HL-60/S4 treated with phorbol 12-myristate 13-acetate at 8.2 ng/mL for 4 days and 3 days (cell line): ENCODE measurements at regions not wholly inside any gene's neighbourhood (a gene's known extent, or its start where the extent isn't known, plus 50 kb on each side); places are given as distances from the start of the nearest gene placed in this dataset.

Source experiments
- in situ Hi-C: fragments of 300-500 bp; cut with MboI; formaldehyde crosslinking; loops from 2 replicates; pipeline ENCODE4 v1.15.0; 2022; ENCODE audit warnings: low sequenced_read_pairs

GRCh38 chr10:46227571-46227935, 59.2 kb upstream of the ANTXRL start:
- in situ Hi-C loops, result no loop called here

DNA sequence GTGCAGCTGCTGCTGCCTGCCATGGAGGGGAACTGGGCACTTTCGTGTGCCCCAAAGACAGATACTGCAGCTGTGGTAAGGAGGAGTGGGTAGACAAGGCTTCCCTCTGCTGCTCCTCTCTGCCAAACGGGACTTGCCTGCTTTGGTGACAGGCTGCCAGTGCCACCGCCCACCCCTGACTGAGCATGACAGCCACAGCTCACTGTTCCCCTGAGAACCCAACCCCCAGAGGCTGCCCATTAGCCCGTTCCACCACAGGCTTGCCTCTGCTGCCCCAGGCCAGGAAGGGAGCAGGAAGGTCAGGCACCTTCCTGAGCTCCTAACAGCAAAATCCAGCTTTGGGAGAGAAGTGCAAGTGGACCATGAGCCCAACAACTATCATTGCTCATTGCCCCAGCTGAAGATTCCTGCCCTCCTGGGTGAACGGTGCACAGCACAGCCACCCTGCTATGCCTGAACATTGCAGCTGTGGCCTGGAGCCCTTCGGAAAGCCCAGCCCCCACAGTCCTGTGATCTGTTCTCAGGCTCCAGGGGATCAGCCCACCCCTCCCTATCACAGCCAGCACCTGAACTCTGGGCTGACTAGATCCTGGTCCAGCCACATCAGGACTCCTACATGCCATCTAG, 58.7 kb upstream of the ANTXRL start:
- in situ Hi-C loops, result no loop called here

DNA sequence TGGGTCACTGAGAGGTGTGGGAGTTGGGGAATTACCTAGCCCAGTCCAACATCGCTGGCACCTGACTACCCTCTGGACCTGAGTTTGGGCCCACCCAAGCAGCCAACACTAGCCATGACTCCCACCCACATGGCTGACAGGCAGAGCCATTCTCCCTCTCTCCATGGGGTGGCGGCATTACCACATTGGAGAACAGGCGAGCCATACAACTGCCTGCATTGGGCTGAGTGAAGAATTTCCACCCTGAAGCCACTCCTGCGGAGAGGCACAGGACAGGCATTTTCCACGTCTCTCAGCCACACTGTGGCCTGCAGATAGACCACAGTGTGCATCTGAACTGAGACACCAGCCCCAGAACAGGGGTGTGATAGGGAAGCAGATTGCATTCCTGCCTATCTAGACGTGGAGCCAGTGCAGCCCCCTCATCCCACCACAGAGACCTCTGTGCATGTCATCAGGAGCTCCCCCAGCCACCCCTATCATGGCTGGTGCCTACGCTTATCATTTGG, 58.2 kb upstream of the ANTXRL start:
- in situ Hi-C loops, result no loop called here

GRCh38 chr10:46229144-46229563, 57.6 kb upstream of the ANTXRL start:
- in situ Hi-C loops, result no loop called here

DNA sequence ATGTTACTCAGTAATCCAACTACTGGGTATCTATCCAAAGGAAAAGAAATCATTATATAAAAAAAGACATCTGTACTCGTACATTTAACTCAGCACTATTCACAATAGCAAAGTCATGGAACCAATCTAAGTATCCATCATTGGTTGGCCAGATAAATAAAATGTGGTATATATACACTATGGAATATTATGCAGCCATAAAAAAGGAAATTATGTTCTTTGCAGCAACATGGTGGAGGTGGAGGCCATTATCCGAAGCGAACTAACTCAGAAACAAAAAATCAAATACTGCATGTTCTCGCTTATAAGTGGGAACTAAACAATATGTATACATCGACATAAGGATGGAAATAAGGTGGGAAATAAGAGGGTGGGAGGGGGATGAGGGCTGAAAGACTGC, 56.2 kb upstream of the ANTXRL start:
- in situ Hi-C loops, result no loop called here

DNA sequence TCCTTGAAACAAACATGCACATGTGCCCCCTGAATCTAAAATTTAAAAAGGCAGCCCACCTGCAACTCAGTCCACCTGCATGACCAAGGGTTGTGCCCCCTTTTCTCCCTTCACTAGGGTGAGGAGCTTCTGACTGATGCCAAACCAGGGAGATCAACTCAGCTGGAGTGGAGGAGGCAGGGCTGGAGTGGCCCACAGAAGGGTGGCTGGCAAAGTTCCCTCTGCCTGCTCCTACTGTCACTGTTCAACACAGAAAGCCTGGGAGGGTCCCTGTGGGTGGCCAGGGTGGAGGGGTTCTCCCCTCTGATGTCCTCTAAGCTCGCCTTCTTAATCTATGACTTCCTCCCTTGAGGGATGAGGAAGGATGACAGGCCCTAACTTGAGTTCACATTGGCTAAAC, 55.7 kb upstream of the ANTXRL start:
- in situ Hi-C loops, result no loop called here

GRCh38 chr10:46232084-46232483, 54.7 kb upstream of the ANTXRL start:
- in situ Hi-C loops, result no loop called here

- in situ Hi-C loops, result no loop called here
Observed at GRCh38 chr10:46232666-46233065, 54.1 kb upstream of the ANTXRL start.

- in situ Hi-C loops, result no loop called here
Observed at GRCh38 chr10:46233181-46233580, 53.6 kb upstream of the ANTXRL start.

DNA sequence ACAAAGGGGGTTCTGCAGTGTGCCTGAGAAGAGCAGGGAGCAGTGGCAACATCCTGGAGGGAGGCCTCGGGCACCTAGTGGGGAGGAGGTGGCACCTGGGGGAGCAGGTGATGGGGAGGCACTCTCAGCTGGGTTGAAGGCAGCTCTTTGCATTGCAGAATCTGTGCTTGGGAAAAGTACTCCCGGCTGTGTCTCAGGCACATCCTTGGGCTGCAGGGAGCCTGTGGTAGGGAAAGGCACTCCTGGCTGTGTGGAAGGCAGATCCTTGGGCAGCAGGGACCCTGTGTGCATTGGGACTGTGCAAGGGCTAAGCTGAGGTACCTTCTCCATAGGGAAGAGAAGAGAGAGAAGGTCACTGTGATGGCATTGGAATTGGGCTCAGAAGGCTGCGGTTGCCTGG, 52.8 kb upstream of the ANTXRL start:
- in situ Hi-C loops, result no loop called here

- in situ Hi-C loops, result no loop called here
Observed at GRCh38 chr10:46234431-46235060, 52.3 kb upstream of the ANTXRL start.

- in situ Hi-C loops, result no loop called here
Observed at GRCh38 chr10:46235705-46236545, 50.9 kb upstream of the ANTXRL start.

DNA sequence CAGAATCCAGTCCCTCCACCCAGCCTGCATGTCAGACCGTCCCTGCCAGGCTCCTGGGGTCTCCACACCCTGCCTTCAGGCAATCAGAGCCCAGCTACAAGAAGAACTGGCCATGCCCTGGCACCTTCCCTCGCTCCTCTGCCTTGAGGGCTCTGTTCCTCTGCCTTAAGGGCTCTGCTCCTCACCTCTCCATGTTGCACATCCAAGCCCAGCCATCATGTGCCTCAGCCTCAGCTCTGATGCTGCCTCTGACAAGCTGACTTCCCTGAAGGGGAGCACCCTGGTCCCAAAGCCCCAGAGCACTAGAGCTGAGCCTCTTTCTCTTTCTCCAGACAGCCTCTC, 50.3 kb upstream of the ANTXRL start:
- in situ Hi-C loops, result no loop called here

- in situ Hi-C loops, result no loop called here
Observed at GRCh38 chr10:46236941-46237681, 49.7 kb upstream of the ANTXRL start.
